Prostate gland (tissue), 2 donors: ENCODE measurements at regions not wholly inside any gene's neighbourhood (a gene's known extent, or its start where the extent isn't known, plus 50 kb on each side); places are given as distances from the start of the nearest gene placed in this dataset.

Source experiments
- POLR2A ChIP-seq: fragments of 450-650 bp; IDR thresholded peaks from one replicate; pipeline ENCODE4 v1.6.1; 2016; ENCODE audit warnings: antibody characterized with exemption, mild to moderate bottlenecking
- POLR2AphosphoS5 ChIP-seq: sonication (generic); formaldehyde crosslinking; IDR thresholded peaks from one replicate; pipeline ENCODE4 v1.6.1; 2017; ENCODE audit warnings: antibody characterized with exemption
- TF ChIP-seq, protein P1 (sequence below), 4 experiments: fragments of 200-600 bp in 2 of 4; fragments of 450-650 bp in 2 of 4; sonication (generic) in 2 of 4; IDR thresholded peaks; 1 replicate in 3 of 4; 2 replicates in 1 of 4; pipeline ENCODE4 v1.5.1; 2016 to 2019; ENCODE audit warnings: antibody characterized with exemption in 4 of 4, mild to moderate bottlenecking in 2 of 4, moderate library complexity in 2 of 4

DNA sequence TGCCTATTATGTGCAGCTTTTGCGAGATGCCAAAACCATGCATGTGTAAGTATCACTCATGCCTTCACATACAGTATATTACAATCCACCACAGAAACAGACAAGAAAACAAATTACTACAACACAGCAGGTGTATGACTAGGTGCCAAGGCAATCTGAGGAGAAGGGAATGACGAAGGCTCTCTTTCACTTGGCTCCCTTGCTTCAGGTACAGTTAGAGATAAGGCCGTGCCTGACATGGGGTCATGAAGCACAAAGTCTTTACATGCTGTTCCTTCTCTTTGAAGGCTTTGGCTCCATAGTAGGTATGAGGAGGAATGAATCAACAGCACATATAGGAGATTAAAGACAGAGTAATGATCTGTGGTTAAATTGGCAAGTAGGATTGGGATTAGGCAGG is 65.2 kb upstream of the FSHB start:
- TF ChIP-seq, protein P1, sequence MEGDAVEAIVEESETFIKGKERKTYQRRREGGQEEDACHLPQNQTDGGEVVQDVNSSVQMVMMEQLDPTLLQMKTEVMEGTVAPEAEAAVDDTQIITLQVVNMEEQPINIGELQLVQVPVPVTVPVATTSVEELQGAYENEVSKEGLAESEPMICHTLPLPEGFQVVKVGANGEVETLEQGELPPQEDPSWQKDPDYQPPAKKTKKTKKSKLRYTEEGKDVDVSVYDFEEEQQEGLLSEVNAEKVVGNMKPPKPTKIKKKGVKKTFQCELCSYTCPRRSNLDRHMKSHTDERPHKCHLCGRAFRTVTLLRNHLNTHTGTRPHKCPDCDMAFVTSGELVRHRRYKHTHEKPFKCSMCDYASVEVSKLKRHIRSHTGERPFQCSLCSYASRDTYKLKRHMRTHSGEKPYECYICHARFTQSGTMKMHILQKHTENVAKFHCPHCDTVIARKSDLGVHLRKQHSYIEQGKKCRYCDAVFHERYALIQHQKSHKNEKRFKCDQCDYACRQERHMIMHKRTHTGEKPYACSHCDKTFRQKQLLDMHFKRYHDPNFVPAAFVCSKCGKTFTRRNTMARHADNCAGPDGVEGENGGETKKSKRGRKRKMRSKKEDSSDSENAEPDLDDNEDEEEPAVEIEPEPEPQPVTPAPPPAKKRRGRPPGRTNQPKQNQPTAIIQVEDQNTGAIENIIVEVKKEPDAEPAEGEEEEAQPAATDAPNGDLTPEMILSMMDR (IDR thresholded peaks at IDR 0.05): no peak
- TF ChIP-seq POLR2AphosphoS5: no peak
- no peak for TF ChIP-seq POLR2A
